Ishikawa (cell line): ENCODE measurements at regions not wholly inside any gene's neighbourhood (a gene's known extent, or its start where the extent isn't known, plus 50 kb on each side); places are given as distances from the start of the nearest gene placed in this dataset.

ENCODE experiments used
- CREB1 ChIP-seq: IDR thresholded peaks from 2 replicates; pipeline ENCODE4 v1.6.1; 2012; ENCODE audit warnings: low read depth
- EGR1 ChIP-seq: IDR thresholded peaks from 2 replicates; pipeline ENCODE4 v1.6.1; 2012
- EP300 ChIP-seq: IDR thresholded peaks from 2 replicates; pipeline ENCODE4 v1.6.1; 2012; ENCODE audit warnings: borderline replicate concordance
- MAX ChIP-seq: IDR thresholded peaks from 2 replicates; pipeline ENCODE4 v1.6.1; 2012
- NFIC ChIP-seq: IDR thresholded peaks from 2 replicates; pipeline ENCODE4 v1.6.1; 2012
- RAD21 ChIP-seq: IDR thresholded peaks from 2 replicates; pipeline ENCODE4 v1.6.1; 2012; ENCODE audit warnings: low read depth
- TAF1 ChIP-seq: IDR thresholded peaks from 2 replicates; pipeline ENCODE4 v1.6.1; 2012; ENCODE audit warnings: low read depth, mild to moderate bottlenecking
- TCF12 ChIP-seq: IDR thresholded peaks from 2 replicates; pipeline ENCODE4 v1.6.1; 2012; ENCODE audit warnings: low read depth
- TEAD4 ChIP-seq: IDR thresholded peaks from 2 replicates; pipeline ENCODE4 v1.6.1; 2012
- YY1 ChIP-seq: IDR thresholded peaks from 2 replicates; pipeline ENCODE4 v1.6.1; 2012; ENCODE audit warnings: low read depth

GRCh38 chr10:83193026-83193425 is 946.3 kb upstream of the GHITM start:
- no peak for TF ChIP-seq EP300
- TF ChIP-seq EGR1 = no peak
- no peak for TF ChIP-seq RAD21
- no peak for TF ChIP-seq TEAD4
- no peak for TF ChIP-seq TCF12
- no peak for TF ChIP-seq CREB1
- TF ChIP-seq TAF1 = no peak
- TF ChIP-seq YY1 = no peak
- no peak for TF ChIP-seq MAX
- TF ChIP-seq NFIC = no peak
